ENCODE measurements at regions not wholly inside any gene's neighbourhood (a gene's known extent, or its start where the extent isn't known, plus 50 kb on each side); places are given as distances from the start of the nearest gene placed in this dataset.

- no peak for TF ChIP-seq CTCF (IDR thresholded peaks at IDR 0.05; ENCODE audit: insufficient read depth, low read depth, low read length)
- no peak for TF ChIP-seq EZH2 (IDR thresholded peaks at IDR 0.05; ENCODE audit: insufficient read depth, low read length)
Measured at GRCh38 chr16:51055434-51055833, 95.6 kb downstream of the SALL1 start.
